H1 (cell line): ENCODE measurements at regions not wholly inside any gene's neighbourhood (a gene's known extent, or its start where the extent isn't known, plus 50 kb on each side); places are given as distances from the start of the nearest gene placed in this dataset.

Experiments
- BCL11A ChIP-seq, 2 experiments: IDR thresholded peaks; one replicate each; pipeline ENCODE4 v1.6.1; 2011; ENCODE audit warnings: low read depth in 2 of 2, low read length in 2 of 2, mild to moderate bottlenecking in 2 of 2
- BRCA1 ChIP-seq: IDR thresholded peaks from 2 replicates; pipeline ENCODE4 v1.6.1; 2012; ENCODE audit warnings: low read depth, low read length, improper control_type of control experiment
- CHD2 ChIP-seq: IDR thresholded peaks from 2 replicates; pipeline ENCODE4 v1.6.1; 2012; ENCODE audit warnings: low read length, improper control_type of control experiment
- CTCF ChIP-seq, 3 experiments: IDR thresholded peaks; 1 replicate in 2 of 3; 2 replicates in 1 of 3; pipeline versions ENCODE4 v1.5.1 to v1.6.1; 2011; ENCODE audit warnings: low read length in 3 of 3, mild to moderate bottlenecking in 3 of 3, inconsistent platforms in 2 of 3, low read depth in 1 of 3, moderate library complexity in 1 of 3; ENCODE audit not compliant: insufficient read depth in 1 of 3; ENCODE audit errors: control extremely low read depth in 1 of 3
- EP300 ChIP-seq, 2 experiments: IDR thresholded peaks; 1 replicate in 1 of 2; 2 replicates in 1 of 2; pipeline ENCODE4 v1.6.1; 2011 to 2012; ENCODE audit warnings: low read depth in 2 of 2, low read length in 2 of 2, mild to moderate bottlenecking in 2 of 2, borderline replicate concordance in 1 of 2, inconsistent platforms in 1 of 2, moderate library complexity in 1 of 2
- EZH2 ChIP-seq: fragments of 200-600 bp; sonication (generic); IDR thresholded peaks from 2 replicates; pipeline ENCODE4 v1.7.1; 2012; ENCODE audit warnings: low read depth, mild to moderate bottlenecking, moderate library complexity, low read length, inconsistent platforms; ENCODE audit not compliant: severe bottlenecking
- HDAC2 ChIP-seq, 2 experiments: fragments of 300-600 bp in 1 of 2; sonication (generic) in 1 of 2; IDR thresholded peaks; 2 replicates each; pipeline ENCODE4 v1.6.1; 2011 to 2012; ENCODE audit warnings: low read depth in 2 of 2, low read length in 2 of 2, mild to moderate bottlenecking in 2 of 2, moderate library complexity in 2 of 2, borderline replicate concordance in 1 of 2, inconsistent platforms in 1 of 2
- POLR2A ChIP-seq, 2 experiments: IDR thresholded peaks; 1 replicate in 1 of 2; 2 replicates in 1 of 2; pipeline ENCODE4 v1.6.1; 2011; ENCODE audit warnings: low read depth in 2 of 2, low read length in 2 of 2, mild to moderate bottlenecking in 2 of 2; ENCODE audit errors: control extremely low read depth in 1 of 2
- POLR2AphosphoS5 ChIP-seq: IDR thresholded peaks from 2 replicates; pipeline ENCODE4 v1.6.1; 2011; ENCODE audit warnings: low read depth, low read length
- SIX5 ChIP-seq: IDR thresholded peaks from 2 replicates; pipeline ENCODE4 v1.6.1; 2011; ENCODE audit warnings: mild to moderate bottlenecking, low read depth, low read length
- SRF ChIP-seq: IDR thresholded peaks from 2 replicates; pipeline ENCODE4 v1.6.1; 2011; ENCODE audit warnings: mild to moderate bottlenecking, low read depth, low read length, moderate library complexity
- TAF1 ChIP-seq: IDR thresholded peaks from 2 replicates; pipeline ENCODE4 v1.6.1; 2011; ENCODE audit warnings: mild to moderate bottlenecking, low read depth, low read length
- YY1 ChIP-seq: IDR thresholded peaks from 2 replicates; pipeline ENCODE4 v1.6.1; 2011; ENCODE audit warnings: low read depth, mild to moderate bottlenecking, low read length
- TF ChIP-seq, protein P1 (sequence below): IDR thresholded peaks from 2 replicates; pipeline ENCODE4 v1.6.1; 2011; ENCODE audit warnings: low read length, improper control_type of control experiment

GRCh38 chr11:64484191-64485022, 71.3 kb upstream of the SLC22A11 start:
- no peak for TF ChIP-seq EP300 (IDR thresholded peaks at IDR 0.05; ENCODE audit: borderline replicate concordance in 1 of 2, low read depth in 2 of 2, low read length in 2 of 2)
- no peak for TF ChIP-seq POLR2A (IDR thresholded peaks at IDR 0.05; ENCODE audit: control extremely low read depth in 1 of 2, low read depth in 2 of 2, low read length in 2 of 2)
- no peak for TF ChIP-seq POLR2AphosphoS5
- TF ChIP-seq EZH2: no peak
- TF ChIP-seq HDAC2 (IDR thresholded peaks at IDR 0.05; ENCODE audit: borderline replicate concordance in 1 of 2, low read depth in 2 of 2, low read length in 2 of 2): no peak
- no peak for TF ChIP-seq YY1
- no peak for TF ChIP-seq CTCF (IDR thresholded peaks at IDR 0.05; ENCODE audit: control extremely low read depth in 1 of 3, insufficient read depth in 1 of 3, low read depth in 1 of 3, low read length in 3 of 3)
- TF ChIP-seq TAF1: no peak
- no peak for TF ChIP-seq BCL11A (IDR thresholded peaks at IDR 0.05; ENCODE audit: low read depth in 2 of 2, low read length in 2 of 2)
- TF ChIP-seq SRF: no peak
- TF ChIP-seq, protein P1, sequence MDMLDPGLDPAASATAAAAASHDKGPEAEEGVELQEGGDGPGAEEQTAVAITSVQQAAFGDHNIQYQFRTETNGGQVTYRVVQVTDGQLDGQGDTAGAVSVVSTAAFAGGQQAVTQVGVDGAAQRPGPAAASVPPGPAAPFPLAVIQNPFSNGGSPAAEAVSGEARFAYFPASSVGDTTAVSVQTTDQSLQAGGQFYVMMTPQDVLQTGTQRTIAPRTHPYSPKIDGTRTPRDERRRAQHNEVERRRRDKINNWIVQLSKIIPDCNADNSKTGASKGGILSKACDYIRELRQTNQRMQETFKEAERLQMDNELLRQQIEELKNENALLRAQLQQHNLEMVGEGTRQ: no peak
- no peak for TF ChIP-seq SIX5
- no peak for TF ChIP-seq BRCA1
- no peak for TF ChIP-seq CHD2
